Upper lobe of right lung (tissue), 1 donor: ENCODE measurements at regions not wholly inside any gene's neighbourhood (a gene's known extent, or its start where the extent isn't known, plus 50 kb on each side); places are given as distances from the start of the nearest gene placed in this dataset.
A peak's percentile ranks its signal among the peaks of the same experiment; 100 is the strongest.

ENCODE experiments used
- ATAC-seq: fragments of 200-7000 bp; cut with Tn5 transposase; one replicate; pipeline ENCODE4 v1.9.1; 2020; ENCODE audit warnings: mild to moderate bottlenecking, moderate library complexity
- DNase-seq: peaks from one replicate; pipeline ENCODE4 v3.0.0-alpha.2; 2020
- H3K27ac ChIP-seq: fragments of 200-600 bp; one replicate; pipeline ENCODE4 v1.8.0; 2022
- H3K27me3 ChIP-seq: fragments of 200-600 bp; one replicate; pipeline ENCODE4 v1.8.0; 2022; ENCODE audit warnings: mild to moderate bottlenecking
- H3K36me3 ChIP-seq: fragments of 200-600 bp; one replicate; pipeline ENCODE4 v1.8.0; 2022
- H3K4me1 ChIP-seq: fragments of 200-600 bp; one replicate; pipeline ENCODE4 v1.8.0; 2022
- H3K4me3 ChIP-seq: fragments of 200-600 bp; one replicate; pipeline ENCODE4 v1.8.0; 2022; ENCODE audit warnings: mild to moderate bottlenecking
- H3K9me3 ChIP-seq: fragments of 200-600 bp; one replicate; pipeline ENCODE4 v1.8.0; 2022
- CTCF ChIP-seq: fragments of 200-600 bp; IDR thresholded peaks from one replicate; pipeline ENCODE4 v1.8.0; 2022; ENCODE audit warnings: antibody characterized with exemption
- intact Hi-C: fragments of 100-400 bp; cut with DNase I; formaldehyde crosslinking; loops from one replicate; pipeline ENCODE4 v1.11.0; 2022
- donor health status: DM: no; HTN: yes; CAD: no; lungs with severe emphysema.

- no peak for TF ChIP-seq CTCF
Measured at GRCh38 chr2:149652926-149653325, 65.4 kb upstream of the MMADHC start.

GRCh38 chr2:149652526-149652925, 65.0 kb upstream of the MMADHC start:
- no peaks in the 10 kb centered on the region for H3K27me3 ChIP-seq
- intact Hi-C loops: no loop called here
- peak overlapping the region; percentile 61 for H3K27ac ChIP-seq
- H3K36me3 ChIP-seq: no peaks in the 10 kb centered on the region
- ATAC-seq (no peak), DNase-seq (no peak)
- H3K4me1 ChIP-seq: no peaks in the 10 kb centered on the region
- TF ChIP-seq CTCF: no peak
- H3K4me3 ChIP-seq: no peak overlapping the region
- no peaks in the 10 kb centered on the region for H3K9me3 ChIP-seq

More at GRCh38 chr2:149652926-149653325, 65.4 kb upstream of the MMADHC start:
- intact Hi-C loops: no loop called here
- ATAC-seq: peak; percentile 47
- H3K4me1 ChIP-seq: no peaks in the 10 kb centered on the region
- no peak for DNase-seq
- no peaks in the 10 kb centered on the region for H3K27me3 ChIP-seq
- peak overlapping the region; percentile 61 for H3K27ac ChIP-seq
- no peaks in the 10 kb centered on the region for H3K36me3 ChIP-seq
- H3K9me3 ChIP-seq: no peaks in the 10 kb centered on the region
- no peak overlapping the region for H3K4me3 ChIP-seq

GRCh38 chr2:149651229-149651628, 63.7 kb upstream of the MMADHC start:
- H3K4me1 ChIP-seq: no peaks in the 10 kb centered on the region
- intact Hi-C loops: no loop called here
- H3K27me3 ChIP-seq: no peaks in the 10 kb centered on the region
- no peak overlapping the region for H3K4me3 ChIP-seq
- DNase-seq (no peak), ATAC-seq (no peak)
- H3K9me3 ChIP-seq: no peaks in the 10 kb centered on the region
- TF ChIP-seq CTCF: no peak
- no peak overlapping the region for H3K27ac ChIP-seq
- no peaks in the 10 kb centered on the region for H3K36me3 ChIP-seq

- intact Hi-C loops: no loop called here
- DNase-seq (no peak), ATAC-seq (peak; percentile 39)
- Histone ChIP-seq H3K9me3 (no peaks in the 10 kb centered on the region), H3K4me3 (no peak overlapping the region), H3K27ac (peak overlapping the region; percentile 44), H3K4me1 (no peaks in the 10 kb centered on the region), H3K36me3 (no peaks in the 10 kb centered on the region), H3K27me3 (no peaks in the 10 kb centered on the region)
- TF ChIP-seq CTCF: no peak
Measured at GRCh38 chr2:149650006-149650405, 62.4 kb upstream of the MMADHC start.

- DNase-seq: no peak
- Histone ChIP-seq H3K4me1 (no peaks in the 10 kb centered on the region), H3K4me3 (no peak overlapping the region), H3K27me3 (no peaks in the 10 kb centered on the region), H3K9me3 (no peaks in the 10 kb centered on the region), H3K36me3 (no peaks in the 10 kb centered on the region), H3K27ac (peak overlapping the region; percentile 34)
- intact Hi-C loops: no loop called here
- peak; percentile 83 for ATAC-seq
- TF ChIP-seq CTCF: no peak
Measured at GRCh38 chr2:149648282-149649030, 60.9 kb upstream of the MMADHC start.
